H9 (cell line): ENCODE measurements at regions not wholly inside any gene's neighbourhood (a gene's known extent, or its start where the extent isn't known, plus 50 kb on each side); places are given as distances from the start of the nearest gene placed in this dataset.

Source experiments
- DNase-seq: peaks from one replicate; pipeline ENCODE4 v3.0.0-alpha.2; 2017
- H2AFZ ChIP-seq: one replicate; pipeline ENCODE4 v1.6.1; 2013; ENCODE audit warnings: mild to moderate bottlenecking, low read length, control low read depth, moderate library complexity
- H2AK5ac ChIP-seq: 2 replicates; pipeline ENCODE4 v1.6.1; 2013; ENCODE audit warnings: low read length, control low read depth, mixed read lengths; ENCODE audit not compliant: insufficient read length
- H2BK120ac ChIP-seq: one replicate; pipeline ENCODE4 v1.6.1; 2013; ENCODE audit warnings: low read depth, mild to moderate bottlenecking, low read length, control low read depth, inconsistent platforms; ENCODE audit not compliant: poor library complexity, severe bottlenecking
- H2BK12ac ChIP-seq: 2 replicates; pipeline ENCODE4 v1.6.1; 2013; ENCODE audit warnings: low read length, control low read depth, mixed read lengths, low read depth; ENCODE audit not compliant: insufficient read length
- H2BK15ac ChIP-seq: 2 replicates; pipeline ENCODE4 v1.6.1; 2013; ENCODE audit warnings: low read depth, low read length, control low read depth
- H2BK20ac ChIP-seq: one replicate; pipeline ENCODE4 v1.6.1; 2013; ENCODE audit warnings: low read depth, mild to moderate bottlenecking, low read length, control low read depth, inconsistent platforms; ENCODE audit not compliant: poor library complexity, severe bottlenecking
- H2BK5ac ChIP-seq: 2 replicates; pipeline ENCODE4 v1.6.1; 2013; ENCODE audit warnings: low read length, control low read depth, mixed read lengths; ENCODE audit not compliant: insufficient read length
- H3K14ac ChIP-seq: 2 replicates; pipeline ENCODE4 v1.6.1; 2013; ENCODE audit warnings: low read length, control low read depth; ENCODE audit not compliant: insufficient read depth
- H3K18ac ChIP-seq: 2 replicates; pipeline ENCODE4 v1.6.1; 2013; ENCODE audit warnings: low read depth, mild to moderate bottlenecking, mixed read lengths, low read length, control low read depth; ENCODE audit not compliant: insufficient read length
- H3K23ac ChIP-seq: 2 replicates; pipeline ENCODE4 v1.6.1; 2013; ENCODE audit warnings: low read length, control low read depth, mixed read lengths, low read depth; ENCODE audit not compliant: insufficient read length
- H3K23me2 ChIP-seq: 2 replicates; pipeline ENCODE4 v1.6.1; 2013; ENCODE audit warnings: low read depth, mild to moderate bottlenecking, mixed read lengths, low read length, control low read depth; ENCODE audit not compliant: insufficient read length, poor library complexity, severe bottlenecking
- H3K27ac ChIP-seq: 2 replicates; pipeline ENCODE4 v1.5.1; 2013; ENCODE audit warnings: low read length, control low read depth, mixed read lengths, low read depth; ENCODE audit not compliant: insufficient read length
- H3K27me3 ChIP-seq: 2 replicates; pipeline ENCODE4 v1.6.1; 2013; ENCODE audit warnings: low read length, control low read depth, inconsistent platforms; ENCODE audit not compliant: insufficient read depth
- H3K4ac ChIP-seq: 2 replicates; pipeline ENCODE4 v1.6.1; 2013; ENCODE audit warnings: low read depth, mild to moderate bottlenecking, control low read depth, inconsistent platforms, low read length, moderate library complexity
- H3K4me1 ChIP-seq: 2 replicates; pipeline ENCODE4 v1.6.1; 2013; ENCODE audit warnings: low read length, control low read depth, inconsistent platforms; ENCODE audit not compliant: insufficient read depth
- H3K4me2 ChIP-seq: 2 replicates; pipeline ENCODE4 v1.6.1; 2013; ENCODE audit warnings: low read length, control low read depth, mixed read lengths; ENCODE audit not compliant: insufficient read length, insufficient read depth
- H3K56ac ChIP-seq: 2 replicates; pipeline ENCODE4 v1.6.1; 2013; ENCODE audit warnings: low read depth, mild to moderate bottlenecking, mixed read lengths, low read length, control low read depth; ENCODE audit not compliant: insufficient read length
- H3K79me1 ChIP-seq: 2 replicates; pipeline ENCODE4 v1.6.1; 2013; ENCODE audit warnings: low read depth, mild to moderate bottlenecking, moderate library complexity, low read length, control low read depth, inconsistent platforms; ENCODE audit not compliant: insufficient read depth, poor library complexity, severe bottlenecking
- H3K79me2 ChIP-seq: 2 replicates; pipeline ENCODE4 v1.6.1; 2013; ENCODE audit warnings: low read length, control low read depth, inconsistent platforms; ENCODE audit not compliant: insufficient read depth
- H3K9ac ChIP-seq: 2 replicates; pipeline ENCODE4 v1.6.1; 2013; ENCODE audit warnings: low read length, control low read depth, mixed read lengths; ENCODE audit not compliant: insufficient read length; ENCODE audit errors: extremely low read depth
- H3K9me3 ChIP-seq: one replicate; pipeline ENCODE4 v1.6.1; 2013; ENCODE audit warnings: low read depth, low read length, inconsistent platforms; ENCODE audit not compliant: control insufficient read depth
- H3T11ph ChIP-seq: one replicate; pipeline ENCODE4 v1.6.1; 2013; ENCODE audit warnings: mild to moderate bottlenecking, low read length, control low read depth, inconsistent platforms
- H4K20me1 ChIP-seq: one replicate; pipeline ENCODE4 v1.6.1; 2013; ENCODE audit not compliant: control insufficient read depth, insufficient read length, insufficient read depth
- H4K5ac ChIP-seq: 2 replicates; pipeline ENCODE4 v1.6.1; 2013; ENCODE audit warnings: low read depth, mild to moderate bottlenecking, mixed read lengths, low read length, control low read depth; ENCODE audit not compliant: insufficient read length
- H4K8ac ChIP-seq: replicated peaks from 2 replicates; pipeline ENCODE4 v1.6.1; 2013; ENCODE audit warnings: low read length, control low read depth, mixed read lengths, low read depth; ENCODE audit not compliant: insufficient read length
- H4K91ac ChIP-seq: 2 replicates; pipeline ENCODE4 v1.6.1; 2013; ENCODE audit warnings: low read depth, mild to moderate bottlenecking, moderate library complexity, mixed read lengths, low read length, control low read depth; ENCODE audit not compliant: insufficient read length
- H3K27ac Mint-ChIP-seq, 3 experiments: 2 replicates in 2 of 3; 3 replicates in 1 of 3; pipeline ENCODE4 v1.8.0; 2020 to 2021; ENCODE audit warnings: mixed read lengths in 3 of 3, mild to moderate bottlenecking in 1 of 3, moderate library complexity in 1 of 3
- H3K27me3 Mint-ChIP-seq: 2 replicates; pipeline ENCODE4 v1.8.0; 2021; ENCODE audit warnings: low read depth, mild to moderate bottlenecking, moderate library complexity, mixed read lengths
- H3K36me3 Mint-ChIP-seq, 3 experiments: 2 replicates in 2 of 3; 3 replicates in 1 of 3; pipeline ENCODE4 v1.8.0; 2020 to 2021; ENCODE audit warnings: low read depth in 3 of 3, mixed read lengths in 3 of 3; ENCODE audit not compliant: insufficient read depth in 1 of 3
- H3K4me1 Mint-ChIP-seq, 2 experiments: 2 replicates each; pipeline ENCODE4 v1.8.0; 2020; ENCODE audit warnings: mixed read lengths in 2 of 2
- H3K4me3 Mint-ChIP-seq, 2 experiments: 2 replicates in 1 of 2; 3 replicates in 1 of 2; pipeline ENCODE4 v1.8.0; 2020 to 2021; ENCODE audit warnings: mild to moderate bottlenecking in 2 of 2, mixed read lengths in 2 of 2, moderate library complexity in 1 of 2
- H3K9me3 Mint-ChIP-seq, 2 experiments: 2 replicates in 1 of 2; 3 replicates in 1 of 2; pipeline ENCODE4 v1.8.0; 2020; ENCODE audit warnings: mild to moderate bottlenecking in 2 of 2, mixed read lengths in 2 of 2, moderate library complexity in 1 of 2
- CTCF ChIP-seq: fragments of 200-600 bp; sonication (generic); conservative IDR thresholded peaks from 3 replicates; pipeline ENCODE4 v1.8.0; 2021; ENCODE audit warnings: antibody characterized with exemption, mild to moderate bottlenecking
- WGBS: extraction: QIAGEN DNeasy Blood & Tissue Kit; methylation state at CpG from one replicate; pipeline ENCODE4 v1.1.7; 2013; ENCODE audit warnings: missing lambda C conversion rate, low lambda C conversion rate, mixed read lengths; ENCODE audit not compliant: insufficient read length; ENCODE audit errors: extremely low coverage; 5-methylcytosine and 5-hydroxymethylcytosine counted together

- H3K27me3 ChIP-seq, result no peaks in the 10 kb centered on the region
- WGBS, result no CpG with 5 or more reads among the region's 2 CpGs
Observed at GRCh38 chr5:2958976-2959375, 207.5 kb upstream of the IRX2 start.

More at GRCh38 chr5:2958976-2959375, 207.5 kb upstream of the IRX2 start:
- Mint-ChIP-seq H3K9me3 (peaks cover 11% of the 10 kb centered on the region in 2 experiments; a peak in 4 of 5 replicates), H3K4me1 (no peaks in the 10 kb centered on the region), H3K27ac (no peak overlapping the region), H3K4me3 (no peak overlapping the region), H3K36me3 (peaks cover 0 to 18% (median 5%) of the 10 kb centered on the region in 3 experiments; a peak in 4 of 7 replicates), H3K27me3 (no peaks in the 10 kb centered on the region)
- H3K23me2 ChIP-seq, result no peaks in the 10 kb centered on the region
- H3K79me2 ChIP-seq, result no peaks in the 10 kb centered on the region
- no peak overlapping the region for H3K23ac ChIP-seq
- no peak overlapping the region for H3K14ac ChIP-seq
- DNase-seq, result no peak
- H4K20me1 ChIP-seq, result no peaks in the 10 kb centered on the region
- no peak overlapping the region for H2BK120ac ChIP-seq
- no peak overlapping the region for H3K4me2 ChIP-seq
- H2BK12ac ChIP-seq, result no peak overlapping the region
- H3K9me3 ChIP-seq, result no peaks in the 10 kb centered on the region
- no peak overlapping the region for H2BK5ac ChIP-seq
- no peak overlapping the region for H4K5ac ChIP-seq
- TF ChIP-seq CTCF, result no peak
- no peak overlapping the region for H3K56ac ChIP-seq
- no peak overlapping the region for H3K18ac ChIP-seq
- no peak overlapping the region for H3K9ac ChIP-seq
- H3T11ph ChIP-seq, result no peak overlapping the region
- H4K91ac ChIP-seq, result no peak overlapping the region
- H2AK5ac ChIP-seq, result no peak overlapping the region
- H3K4me1 ChIP-seq, result no peaks in the 10 kb centered on the region
- no peak overlapping the region for H2BK15ac ChIP-seq
- H2BK20ac ChIP-seq, result no peak overlapping the region
- no peak overlapping the region for H2AFZ ChIP-seq
- H3K4ac ChIP-seq, result no peak overlapping the region
- H3K79me1 ChIP-seq, result no peaks in the 10 kb centered on the region
- H3K27ac ChIP-seq, result no peak overlapping the region
- no peak overlapping the region for H4K8ac ChIP-seq
